KMS-11 (cell line): ENCODE measurements at regions not wholly inside any gene's neighbourhood (a gene's known extent, or its start where the extent isn't known, plus 50 kb on each side); places are given as distances from the start of the nearest gene placed in this dataset.

Source experiments
- H2AFZ ChIP-seq: fragments of 200-600 bp; sonication (generic); 2 replicates; pipeline ENCODE4 v1.6.1; 2016; ENCODE audit warnings: antibody characterized with exemption, mixed run types, low read depth
- H3K27ac ChIP-seq: fragments of 200-600 bp; sonication (generic); 2 replicates; pipeline ENCODE4 v1.6.1; 2016; ENCODE audit warnings: mild to moderate bottlenecking, mixed run types
- H3K27me3 ChIP-seq: fragments of 200-600 bp; sonication (generic); 2 replicates; pipeline ENCODE4 v1.6.1; 2017; ENCODE audit warnings: mild to moderate bottlenecking, low read depth, mixed run types, moderate library complexity; ENCODE audit not compliant: insufficient read depth
- H3K36me3 ChIP-seq: fragments of 200-600 bp; sonication (generic); 2 replicates; pipeline ENCODE4 v1.6.1; 2017; ENCODE audit warnings: mild to moderate bottlenecking, mixed run types; ENCODE audit not compliant: insufficient read depth
- H3K4me1 ChIP-seq: fragments of 200-600 bp; sonication (generic); 2 replicates; pipeline ENCODE4 v1.6.1; 2016; ENCODE audit warnings: mild to moderate bottlenecking, low read depth, mixed run types; ENCODE audit not compliant: poor library complexity, severe bottlenecking
- H3K4me2 ChIP-seq: fragments of 200-600 bp; sonication (generic); 2 replicates; pipeline ENCODE4 v1.7.0; 2016; ENCODE audit warnings: mild to moderate bottlenecking, mixed run types
- H3K4me3 ChIP-seq: fragments of 200-600 bp; sonication (generic); IDR thresholded peaks from 2 replicates; pipeline ENCODE4 v1.6.1; 2017; ENCODE audit warnings: low read depth, low read length, mixed read lengths; ENCODE audit not compliant: insufficient read depth
- H3K79me2 ChIP-seq: fragments of 200-600 bp; sonication (generic); 2 replicates; pipeline ENCODE4 v1.6.1; 2016; ENCODE audit warnings: low read depth, mixed run types; ENCODE audit not compliant: insufficient read depth
- H3K9ac ChIP-seq: fragments of 200-600 bp; sonication (generic); 2 replicates; pipeline ENCODE4 v1.6.1; 2016; ENCODE audit warnings: mild to moderate bottlenecking, mixed run types
- H4K20me1 ChIP-seq: fragments of 200-600 bp; sonication (generic); 2 replicates; pipeline ENCODE4 v1.6.1; 2016; ENCODE audit warnings: mild to moderate bottlenecking, mixed run types; ENCODE audit not compliant: insufficient read depth
- CTCF ChIP-seq: fragments of 200-600 bp; sonication (generic); conservative IDR thresholded peaks from 2 replicates; pipeline ENCODE4 v1.6.1; 2017; ENCODE audit warnings: low read depth, mild to moderate bottlenecking, antibody characterized with exemption, low read length, moderate library complexity, mixed read lengths

- no peak overlapping the region for H3K9ac ChIP-seq
- no peaks in the 10 kb centered on the region for H3K79me2 ChIP-seq
- no peaks in the 10 kb centered on the region for H4K20me1 ChIP-seq
- H3K36me3 ChIP-seq: no peaks in the 10 kb centered on the region
- no peaks in the 10 kb centered on the region for H3K27me3 ChIP-seq
- H2AFZ ChIP-seq: no peak overlapping the region
- H3K27ac ChIP-seq: no peak overlapping the region
- H3K4me2 ChIP-seq: no peak overlapping the region
- TF ChIP-seq CTCF: no peak
- no peak overlapping the region for H3K4me3 ChIP-seq
- H3K4me1 ChIP-seq: no peaks in the 10 kb centered on the region
Measured at GRCh38 chr2:12821656-12822055, 104.9 kb downstream of the TRIB2 start.

- Histone ChIP-seq H3K36me3 (no peaks in the 10 kb centered on the region), H3K4me2 (no peak overlapping the region), H3K27me3 (no peaks in the 10 kb centered on the region), H3K4me1 (no peaks in the 10 kb centered on the region), H3K79me2 (no peaks in the 10 kb centered on the region), H4K20me1 (no peaks in the 10 kb centered on the region), H3K9ac (no peak overlapping the region), H2AFZ (no peak overlapping the region), H3K4me3 (no peak overlapping the region), H3K27ac (no peak overlapping the region)
- TF ChIP-seq CTCF: no peak
Measured at GRCh38 chr2:12824351-12824777, 107.6 kb downstream of the TRIB2 start.

- Histone ChIP-seq H3K27me3 (no peaks in the 10 kb centered on the region), H2AFZ (no peak overlapping the region), H3K4me3 (no peak overlapping the region), H3K79me2 (no peaks in the 10 kb centered on the region), H3K36me3 (no peaks in the 10 kb centered on the region), H3K9ac (no peak overlapping the region), H3K4me1 (no peaks in the 10 kb centered on the region), H3K27ac (no peak overlapping the region), H4K20me1 (no peaks in the 10 kb centered on the region), H3K4me2 (no peak overlapping the region)
- no peak for TF ChIP-seq CTCF
Measured at GRCh38 chr2:12824778-12825379, 108.1 kb downstream of the TRIB2 start.

GRCh38 chr2:12826781-12827180 is 110.0 kb downstream of the TRIB2 start:
- H3K27ac ChIP-seq: no peak overlapping the region
- no peaks in the 10 kb centered on the region for H4K20me1 ChIP-seq
- no peaks in the 10 kb centered on the region for H3K27me3 ChIP-seq
- no peaks in the 10 kb centered on the region for H3K4me1 ChIP-seq
- H3K9ac ChIP-seq: no peak overlapping the region
- H3K4me2 ChIP-seq: no peak overlapping the region
- no peak overlapping the region for H2AFZ ChIP-seq
- no peak overlapping the region for H3K4me3 ChIP-seq
- no peaks in the 10 kb centered on the region for H3K36me3 ChIP-seq
- TF ChIP-seq CTCF: no peak
- no peaks in the 10 kb centered on the region for H3K79me2 ChIP-seq
